NCI-H345 treated with DMSO at 0.1 percent for 48 hours (cell line): ENCODE measurements at regions not wholly inside any gene's neighbourhood (a gene's known extent, or its start where the extent isn't known, plus 50 kb on each side); places are given as distances from the start of the nearest gene placed in this dataset.
A peak's percentile ranks its signal among the peaks of the same experiment; 100 is the strongest.

Source experiments
- DNase-seq: peaks from one replicate; lab custom pipeline; 2025; ENCODE audit not compliant: unreplicated experiment; lab: John Stamatoyannopoulos, UW

GRCh38 chr2:60603533-60604190 is 50.2 kb upstream of the BCL11A start:
- DNase-seq, result no peak

GRCh38 chr2:60604486-60605064 is 51.1 kb upstream of the BCL11A start:
- DNase-seq, result no peak

- no peak for DNase-seq
Observed at GRCh38 chr2:60605866-60606265, 52.4 kb upstream of the BCL11A start.

GRCh38 chr2:60608679-60609078 is 55.2 kb upstream of the BCL11A start:
- no peak for DNase-seq

- DNase-seq, result no peak
Observed at GRCh38 chr2:60612033-60612432, 58.6 kb upstream of the BCL11A start.

- DNase-seq, result no peak
Observed at GRCh38 chr2:60614319-60614718, 60.9 kb upstream of the BCL11A start.

- DNase-seq, result no peak
Observed at GRCh38 chr2:60621688-60622429, 68.4 kb upstream of the BCL11A start.

GRCh38 chr2:60623040-60623439 is 69.6 kb upstream of the BCL11A start:
- no peak for DNase-seq

- no peak for DNase-seq
Observed at GRCh38 chr2:60627412-60627811, 74.0 kb upstream of the BCL11A start.

- DNase-seq, result no peak
Observed at GRCh38 chr2:60628026-60628425, 74.6 kb upstream of the BCL11A start.

GRCh38 chr2:60628615-60629304 is 75.3 kb upstream of the BCL11A start:
- DNase-seq, result no peak

- DNase-seq, result no peak
Observed at GRCh38 chr2:60629305-60629662, 75.8 kb upstream of the BCL11A start.

GRCh38 chr2:60629801-60630385 is 76.4 kb upstream of the BCL11A start:
- no peak for DNase-seq

GRCh38 chr2:60633615-60634014 is 80.2 kb upstream of the BCL11A start:
- DNase-seq, result peak; percentile 92

GRCh38 chr2:60634438-60634837 is 81.0 kb upstream of the BCL11A start:
- DNase-seq, result no peak

- DNase-seq, result no peak
Observed at GRCh38 chr2:60641811-60642788, 88.6 kb upstream of the BCL11A start.

- no peak for DNase-seq
Observed at GRCh38 chr2:60643747-60644146, 90.3 kb upstream of the BCL11A start.

- DNase-seq, result no peak
Observed at GRCh38 chr2:60644951-60645350, 91.5 kb upstream of the BCL11A start.

GRCh38 chr2:60648191-60648590 is 94.7 kb upstream of the BCL11A start:
- no peak for DNase-seq

GRCh38 chr2:60649721-60650120 is 96.3 kb upstream of the BCL11A start:
- no peak for DNase-seq
